WTC11 (cell line): ENCODE measurements at regions not wholly inside any gene's neighbourhood (a gene's known extent, or its start where the extent isn't known, plus 50 kb on each side); places are given as distances from the start of the nearest gene placed in this dataset.

Experiments used
- ATAC-seq: fragments of 200-7000 bp; cut with Tn5 transposase; 2 replicates; pipeline ENCODE4 v1.10.0; 2021; ENCODE audit warnings: mild to moderate bottlenecking, moderate library complexity
- CTCF ChIA-PET: fragments of 300-600 bp; sonication (Branson Sonifier 250); formaldehyde crosslinking; loops from one replicate; lab custom pipeline; 2021; ENCODE audit warnings: antibody characterized with exemption; lab: Charles Lee
- POLR2A ChIA-PET: fragments of 350-600 bp; sonication (Branson Sonifier 250); formaldehyde crosslinking; loops from one replicate; lab custom pipeline; 2021; ENCODE audit warnings: antibody characterized with exemption; lab: Charles Lee
- DNase-seq: peaks from one replicate; pipeline ENCODE4 v3.0.0; 2021; ENCODE audit warnings: low spot score
- H3K27ac Mint-ChIP-seq: 2 replicates; pipeline ENCODE4 v1.8.0; 2021; ENCODE audit warnings: mixed read lengths
- H3K27me3 Mint-ChIP-seq: 2 replicates; pipeline ENCODE4 v1.8.0; 2021; ENCODE audit warnings: low read depth, mild to moderate bottlenecking, moderate library complexity, mixed read lengths
- H3K36me3 Mint-ChIP-seq: 2 replicates; pipeline ENCODE4 v1.8.0; 2021; ENCODE audit warnings: mixed read lengths
- H3K4me1 Mint-ChIP-seq: 2 replicates; pipeline ENCODE4 v1.8.0; 2022; ENCODE audit warnings: mixed read lengths
- H3K4me3 Mint-ChIP-seq: 2 replicates; pipeline ENCODE4 v1.8.0; 2021; ENCODE audit warnings: mild to moderate bottlenecking, moderate library complexity, mixed read lengths
- H3K9me3 Mint-ChIP-seq: 2 replicates; pipeline ENCODE4 v1.8.0; 2021; ENCODE audit warnings: mixed read lengths
- ATF1 ChIP-seq: sonication (generic); formaldehyde crosslinking; IDR thresholded peaks from 2 replicates; pipeline ENCODE4 v1.8.1; 2023; ENCODE audit warnings: mild to moderate bottlenecking, moderate library complexity, missing genetic modification reagents
- CREM ChIP-seq: sonication (generic); formaldehyde crosslinking; IDR thresholded peaks from 2 replicates; pipeline ENCODE4 v1.8.1; 2022; ENCODE audit warnings: mild to moderate bottlenecking, missing genetic modification reagents, moderate library complexity
- ELF4 ChIP-seq: sonication (generic); formaldehyde crosslinking; IDR thresholded peaks from 2 replicates; pipeline ENCODE4 v1.8.1; 2022; ENCODE audit warnings: low read depth, mild to moderate bottlenecking, moderate library complexity, missing genetic modification reagents
- EMX1 ChIP-seq: fragments of 250-450 bp; sonication (Bioruptor Pico); IDR thresholded peaks from 2 replicates; pipeline ENCODE4 v1.8.0; 2021; ENCODE audit warnings: mild to moderate bottlenecking
- FOXK1 ChIP-seq: sonication (generic); formaldehyde crosslinking; IDR thresholded peaks from 2 replicates; pipeline ENCODE4 v1.8.0; 2022; ENCODE audit warnings: mild to moderate bottlenecking, moderate library complexity, missing genetic modification reagents
- GABPB1 ChIP-seq: sonication (generic); formaldehyde crosslinking; IDR thresholded peaks from 2 replicates; pipeline ENCODE4 v1.8.1; 2023; ENCODE audit warnings: mild to moderate bottlenecking, missing genetic modification reagents
- GTF2I ChIP-seq: fragments of 250-450 bp; sonication (Bioruptor Pico); conservative IDR thresholded peaks from 2 replicates; pipeline ENCODE4 v1.4.0; 2021; ENCODE audit warnings: mild to moderate bottlenecking
- KAT7 ChIP-seq: sonication (generic); formaldehyde crosslinking; IDR thresholded peaks from 2 replicates; pipeline ENCODE4 v1.8.1; 2023; ENCODE audit warnings: missing genetic modification reagents, mild to moderate bottlenecking, borderline replicate concordance
- MYBL2 ChIP-seq: sonication (generic); formaldehyde crosslinking; IDR thresholded peaks from 2 replicates; pipeline ENCODE4 v1.8.1; 2023; ENCODE audit warnings: mild to moderate bottlenecking, moderate library complexity, missing genetic modification reagents
- NFATC4 ChIP-seq: fragments of 250-450 bp; sonication (Bioruptor Pico); IDR thresholded peaks from 2 replicates; pipeline ENCODE4 v1.9.0; 2021; ENCODE audit warnings: mild to moderate bottlenecking
- NFE2L1 ChIP-seq: sonication (generic); formaldehyde crosslinking; IDR thresholded peaks from 2 replicates; pipeline ENCODE4 v1.8.1; 2023; ENCODE audit warnings: missing genetic modification reagents
- NR1H2 ChIP-seq: sonication (generic); formaldehyde crosslinking; IDR thresholded peaks from 2 replicates; pipeline ENCODE4 v1.9.0; 2021; ENCODE audit warnings: mild to moderate bottlenecking, moderate library complexity, missing genetic modification reagents
- PRRX2 ChIP-seq: fragments of 250-450 bp; sonication (Bioruptor Pico); IDR thresholded peaks from 2 replicates; pipeline ENCODE4 v1.8.0; 2021; ENCODE audit warnings: mild to moderate bottlenecking
- SP1 ChIP-seq: sonication (generic); formaldehyde crosslinking; conservative IDR thresholded peaks from 2 replicates; pipeline ENCODE4 v1.8.1; 2022; ENCODE audit warnings: missing genetic modification reagents
- TCF7 ChIP-seq: sonication (generic); formaldehyde crosslinking; IDR thresholded peaks from 2 replicates; pipeline ENCODE4 v1.8.0; 2022; ENCODE audit warnings: mild to moderate bottlenecking, low read depth, missing genetic modification reagents, moderate library complexity
- TEAD1 ChIP-seq: sonication (generic); formaldehyde crosslinking; IDR thresholded peaks from 2 replicates; pipeline ENCODE4 v1.8.0; 2022; ENCODE audit warnings: mild to moderate bottlenecking, missing genetic modification reagents
- ZBTB21 ChIP-seq: sonication (generic); formaldehyde crosslinking; IDR thresholded peaks from 2 replicates; pipeline ENCODE4 v1.8.1; 2023; ENCODE audit warnings: mild to moderate bottlenecking, missing genetic modification reagents, borderline replicate concordance
- ZNF423 ChIP-seq: fragments of 250-450 bp; sonication (Bioruptor Pico); IDR thresholded peaks from 2 replicates; pipeline ENCODE4 v2.1.2; 2022; ENCODE audit warnings: mild to moderate bottlenecking, moderate library complexity
- TF ChIP-seq, protein P1 (sequence below): fragments of 250-450 bp; sonication (Bioruptor Pico); IDR thresholded peaks from 2 replicates; pipeline ENCODE4 v1.9.0; 2021; ENCODE audit warnings: moderate library complexity, mild to moderate bottlenecking, inconsistent platforms, borderline replicate concordance
- TF ChIP-seq, protein P2 (sequence below): sonication (generic); formaldehyde crosslinking; IDR thresholded peaks from 2 replicates; pipeline ENCODE4 v1.8.1; 2022; ENCODE audit warnings: mild to moderate bottlenecking, missing genetic modification reagents, moderate library complexity, borderline replicate concordance
- TF ChIP-seq, protein P3 (sequence below): sonication (generic); formaldehyde crosslinking; IDR thresholded peaks from 2 replicates; pipeline ENCODE4 v1.8.1; 2022; ENCODE audit warnings: low read depth, mild to moderate bottlenecking, moderate library complexity, missing genetic modification reagents, borderline replicate concordance
- TF ChIP-seq, protein P4 (sequence below): sonication (generic); formaldehyde crosslinking; IDR thresholded peaks from 2 replicates; pipeline ENCODE4 v1.8.1; 2023; ENCODE audit warnings: mild to moderate bottlenecking, moderate library complexity, missing genetic modification reagents
- TF ChIP-seq, protein P5 (sequence below): sonication (generic); formaldehyde crosslinking; IDR thresholded peaks from 2 replicates; pipeline ENCODE4 v1.8.1; 2023; ENCODE audit warnings: mild to moderate bottlenecking, missing genetic modification reagents
- TF ChIP-seq, protein P6 (sequence below): fragments of 200-600 bp; IDR thresholded peaks from 2 replicates; pipeline ENCODE4 v1.8.0; 2022; ENCODE audit warnings: antibody characterized with exemption
- TF ChIP-seq, protein P7 (sequence below): sonication (generic); formaldehyde crosslinking; IDR thresholded peaks from 2 replicates; pipeline ENCODE4 v1.8.0; 2022; ENCODE audit warnings: missing genetic modification reagents
- TF ChIP-seq, protein P8 (sequence below): sonication (generic); formaldehyde crosslinking; conservative IDR thresholded peaks from 2 replicates; pipeline ENCODE4 v1.8.1; 2022; ENCODE audit warnings: mild to moderate bottlenecking, missing genetic modification reagents

DNA sequence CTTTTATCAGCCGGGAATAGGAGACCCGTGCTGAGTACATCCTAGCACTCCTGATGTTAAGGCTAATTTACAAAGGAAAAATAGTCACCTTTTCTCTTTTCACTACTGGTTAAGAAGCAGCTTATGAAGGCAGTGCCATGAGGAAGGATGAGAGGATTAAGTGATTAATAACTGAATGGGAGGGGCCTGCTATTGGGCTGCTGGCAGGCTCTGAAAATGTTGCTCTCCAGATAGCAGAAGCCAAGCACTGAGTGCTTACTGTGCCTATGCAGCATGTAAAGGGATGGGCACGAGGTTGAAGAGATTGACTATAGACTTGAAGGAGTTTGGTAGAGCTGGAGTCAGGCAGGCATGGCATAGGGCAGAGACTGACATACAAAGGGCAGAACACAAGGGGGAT lies 282.4 kb upstream of the THSD7B start:
- peaks cover 4% of the 10 kb centered on the region; the same call in 1 of the 2 replicates for H3K4me1 Mint-ChIP-seq
- ATAC-seq (no peak), DNase-seq (no peak)
- H3K27me3 Mint-ChIP-seq, result no peaks in the 10 kb centered on the region
- H3K36me3 Mint-ChIP-seq, result peaks cover 12% of the 10 kb centered on the region
- ChIA-PET CTCF (no interaction called here), POLR2A (no interaction called here)
- H3K27ac Mint-ChIP-seq, result no peak overlapping the region
- H3K4me3 Mint-ChIP-seq, result no peak overlapping the region
- TF ChIP-seq, protein P1, sequence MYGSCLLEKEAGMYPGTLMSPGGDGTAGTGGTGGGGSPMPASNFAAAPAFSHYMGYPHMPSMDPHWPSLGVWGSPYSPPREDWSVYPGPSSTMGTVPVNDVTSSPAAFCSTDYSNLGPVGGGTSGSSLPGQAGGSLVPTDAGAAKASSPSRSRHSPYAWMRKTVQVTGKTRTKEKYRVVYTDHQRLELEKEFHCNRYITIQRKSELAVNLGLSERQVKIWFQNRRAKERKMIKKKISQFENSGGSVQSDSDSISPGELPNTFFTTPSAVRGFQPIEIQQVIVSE (CRISPR knock-in tag), result no peak
- TF ChIP-seq, protein P2, sequence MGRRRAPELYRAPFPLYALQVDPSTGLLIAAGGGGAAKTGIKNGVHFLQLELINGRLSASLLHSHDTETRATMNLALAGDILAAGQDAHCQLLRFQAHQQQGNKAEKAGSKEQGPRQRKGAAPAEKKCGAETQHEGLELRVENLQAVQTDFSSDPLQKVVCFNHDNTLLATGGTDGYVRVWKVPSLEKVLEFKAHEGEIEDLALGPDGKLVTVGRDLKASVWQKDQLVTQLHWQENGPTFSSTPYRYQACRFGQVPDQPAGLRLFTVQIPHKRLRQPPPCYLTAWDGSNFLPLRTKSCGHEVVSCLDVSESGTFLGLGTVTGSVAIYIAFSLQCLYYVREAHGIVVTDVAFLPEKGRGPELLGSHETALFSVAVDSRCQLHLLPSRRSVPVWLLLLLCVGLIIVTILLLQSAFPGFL (CRISPR knock-in tag), result no peak
- TF ChIP-seq FOXK1 (CRISPR knock-in tag), result no peak
- no peak for TF ChIP-seq EMX1 (CRISPR knock-in tag)
- no peak for TF ChIP-seq ZNF423 (CRISPR knock-in tag)
- TF ChIP-seq NR1H2 (CRISPR knock-in tag), result no peak
- TF ChIP-seq ELF4 (CRISPR knock-in tag), result no peak
- TF ChIP-seq, protein P3, sequence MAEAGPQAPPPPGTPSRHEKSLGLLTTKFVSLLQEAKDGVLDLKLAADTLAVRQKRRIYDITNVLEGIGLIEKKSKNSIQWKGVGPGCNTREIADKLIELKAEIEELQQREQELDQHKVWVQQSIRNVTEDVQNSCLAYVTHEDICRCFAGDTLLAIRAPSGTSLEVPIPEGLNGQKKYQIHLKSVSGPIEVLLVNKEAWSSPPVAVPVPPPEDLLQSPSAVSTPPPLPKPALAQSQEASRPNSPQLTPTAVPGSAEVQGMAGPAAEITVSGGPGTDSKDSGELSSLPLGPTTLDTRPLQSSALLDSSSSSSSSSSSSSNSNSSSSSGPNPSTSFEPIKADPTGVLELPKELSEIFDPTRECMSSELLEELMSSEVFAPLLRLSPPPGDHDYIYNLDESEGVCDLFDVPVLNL (CRISPR knock-in tag), result no peak
- no peak for TF ChIP-seq NFATC4 (CRISPR knock-in tag)
- TF ChIP-seq, protein P4, sequence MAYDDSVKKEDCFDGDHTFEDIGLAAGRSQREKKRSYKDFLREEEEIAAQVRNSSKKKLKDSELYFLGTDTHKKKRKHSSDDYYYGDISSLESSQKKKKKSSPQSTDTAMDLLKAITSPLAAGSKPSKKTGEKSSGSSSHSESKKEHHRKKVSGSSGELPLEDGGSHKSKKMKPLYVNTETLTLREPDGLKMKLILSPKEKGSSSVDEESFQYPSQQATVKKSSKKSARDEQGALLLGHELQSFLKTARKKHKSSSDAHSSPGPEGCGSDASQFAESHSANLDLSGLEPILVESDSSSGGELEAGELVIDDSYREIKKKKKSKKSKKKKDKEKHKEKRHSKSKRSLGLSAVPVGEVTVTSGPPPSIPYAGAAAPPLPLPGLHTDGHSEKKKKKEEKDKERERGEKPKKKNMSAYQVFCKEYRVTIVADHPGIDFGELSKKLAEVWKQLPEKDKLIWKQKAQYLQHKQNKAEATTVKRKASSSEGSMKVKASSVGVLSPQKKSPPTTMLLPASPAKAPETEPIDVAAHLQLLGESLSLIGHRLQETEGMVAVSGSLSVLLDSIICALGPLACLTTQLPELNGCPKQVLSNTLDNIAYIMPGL (CRISPR knock-in tag), result no peak
- TF ChIP-seq TEAD1 (CRISPR knock-in tag), result no peak
- TF ChIP-seq GTF2I, result no peak
- no peak for TF ChIP-seq TCF7 (CRISPR knock-in tag)
- TF ChIP-seq ATF1 (CRISPR knock-in tag), result no peak
- TF ChIP-seq, protein P5, sequence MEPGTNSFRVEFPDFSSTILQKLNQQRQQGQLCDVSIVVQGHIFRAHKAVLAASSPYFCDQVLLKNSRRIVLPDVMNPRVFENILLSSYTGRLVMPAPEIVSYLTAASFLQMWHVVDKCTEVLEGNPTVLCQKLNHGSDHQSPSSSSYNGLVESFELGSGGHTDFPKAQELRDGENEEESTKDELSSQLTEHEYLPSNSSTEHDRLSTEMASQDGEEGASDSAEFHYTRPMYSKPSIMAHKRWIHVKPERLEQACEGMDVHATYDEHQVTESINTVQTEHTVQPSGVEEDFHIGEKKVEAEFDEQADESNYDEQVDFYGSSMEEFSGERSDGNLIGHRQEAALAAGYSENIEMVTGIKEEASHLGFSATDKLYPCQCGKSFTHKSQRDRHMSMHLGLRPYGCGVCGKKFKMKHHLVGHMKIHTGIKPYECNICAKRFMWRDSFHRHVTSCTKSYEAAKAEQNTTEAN (CRISPR knock-in tag), result no peak
- TF ChIP-seq, protein P6, sequence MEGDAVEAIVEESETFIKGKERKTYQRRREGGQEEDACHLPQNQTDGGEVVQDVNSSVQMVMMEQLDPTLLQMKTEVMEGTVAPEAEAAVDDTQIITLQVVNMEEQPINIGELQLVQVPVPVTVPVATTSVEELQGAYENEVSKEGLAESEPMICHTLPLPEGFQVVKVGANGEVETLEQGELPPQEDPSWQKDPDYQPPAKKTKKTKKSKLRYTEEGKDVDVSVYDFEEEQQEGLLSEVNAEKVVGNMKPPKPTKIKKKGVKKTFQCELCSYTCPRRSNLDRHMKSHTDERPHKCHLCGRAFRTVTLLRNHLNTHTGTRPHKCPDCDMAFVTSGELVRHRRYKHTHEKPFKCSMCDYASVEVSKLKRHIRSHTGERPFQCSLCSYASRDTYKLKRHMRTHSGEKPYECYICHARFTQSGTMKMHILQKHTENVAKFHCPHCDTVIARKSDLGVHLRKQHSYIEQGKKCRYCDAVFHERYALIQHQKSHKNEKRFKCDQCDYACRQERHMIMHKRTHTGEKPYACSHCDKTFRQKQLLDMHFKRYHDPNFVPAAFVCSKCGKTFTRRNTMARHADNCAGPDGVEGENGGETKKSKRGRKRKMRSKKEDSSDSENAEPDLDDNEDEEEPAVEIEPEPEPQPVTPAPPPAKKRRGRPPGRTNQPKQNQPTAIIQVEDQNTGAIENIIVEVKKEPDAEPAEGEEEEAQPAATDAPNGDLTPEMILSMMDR, result no peak
- peaks cover 16% of the 10 kb centered on the region for H3K9me3 Mint-ChIP-seq

DNA sequence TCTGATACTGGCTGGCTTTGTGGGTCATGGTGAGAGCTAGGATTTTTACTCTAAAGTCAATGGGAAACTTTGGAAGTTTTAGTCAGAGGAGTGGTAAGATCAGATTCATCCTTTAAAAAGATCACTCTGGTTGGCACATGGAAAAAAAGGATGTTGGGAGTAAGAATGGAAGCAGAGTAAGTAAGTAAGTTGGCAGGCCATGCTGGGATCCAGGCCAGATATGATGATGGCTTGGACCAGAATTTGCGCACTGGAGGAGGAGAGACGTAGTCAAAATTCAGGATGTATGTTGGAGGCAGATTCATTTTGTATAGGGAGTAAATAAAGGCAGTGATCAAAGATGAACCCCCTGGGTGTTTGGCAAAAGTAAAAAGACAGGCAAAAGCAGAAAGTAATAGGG lies 283.3 kb upstream of the THSD7B start:
- ATAC-seq (no peak), DNase-seq (no peak)
- no peaks in the 10 kb centered on the region for H3K27me3 Mint-ChIP-seq
- H3K4me3 Mint-ChIP-seq, result no peak overlapping the region
- peaks cover 13% of the 10 kb centered on the region for H3K36me3 Mint-ChIP-seq
- H3K4me1 Mint-ChIP-seq, result peaks cover 4% of the 10 kb centered on the region; the same call in 1 of the 2 replicates
- peaks cover 25% of the 10 kb centered on the region for H3K9me3 Mint-ChIP-seq
- H3K27ac Mint-ChIP-seq, result no peak overlapping the region
- ChIA-PET POLR2A (no interaction called here), CTCF (no interaction called here)
- no peak for TF ChIP-seq SP1 (CRISPR knock-in tag)
- TF ChIP-seq ZBTB21 (CRISPR knock-in tag), result no peak
- TF ChIP-seq, protein P7, sequence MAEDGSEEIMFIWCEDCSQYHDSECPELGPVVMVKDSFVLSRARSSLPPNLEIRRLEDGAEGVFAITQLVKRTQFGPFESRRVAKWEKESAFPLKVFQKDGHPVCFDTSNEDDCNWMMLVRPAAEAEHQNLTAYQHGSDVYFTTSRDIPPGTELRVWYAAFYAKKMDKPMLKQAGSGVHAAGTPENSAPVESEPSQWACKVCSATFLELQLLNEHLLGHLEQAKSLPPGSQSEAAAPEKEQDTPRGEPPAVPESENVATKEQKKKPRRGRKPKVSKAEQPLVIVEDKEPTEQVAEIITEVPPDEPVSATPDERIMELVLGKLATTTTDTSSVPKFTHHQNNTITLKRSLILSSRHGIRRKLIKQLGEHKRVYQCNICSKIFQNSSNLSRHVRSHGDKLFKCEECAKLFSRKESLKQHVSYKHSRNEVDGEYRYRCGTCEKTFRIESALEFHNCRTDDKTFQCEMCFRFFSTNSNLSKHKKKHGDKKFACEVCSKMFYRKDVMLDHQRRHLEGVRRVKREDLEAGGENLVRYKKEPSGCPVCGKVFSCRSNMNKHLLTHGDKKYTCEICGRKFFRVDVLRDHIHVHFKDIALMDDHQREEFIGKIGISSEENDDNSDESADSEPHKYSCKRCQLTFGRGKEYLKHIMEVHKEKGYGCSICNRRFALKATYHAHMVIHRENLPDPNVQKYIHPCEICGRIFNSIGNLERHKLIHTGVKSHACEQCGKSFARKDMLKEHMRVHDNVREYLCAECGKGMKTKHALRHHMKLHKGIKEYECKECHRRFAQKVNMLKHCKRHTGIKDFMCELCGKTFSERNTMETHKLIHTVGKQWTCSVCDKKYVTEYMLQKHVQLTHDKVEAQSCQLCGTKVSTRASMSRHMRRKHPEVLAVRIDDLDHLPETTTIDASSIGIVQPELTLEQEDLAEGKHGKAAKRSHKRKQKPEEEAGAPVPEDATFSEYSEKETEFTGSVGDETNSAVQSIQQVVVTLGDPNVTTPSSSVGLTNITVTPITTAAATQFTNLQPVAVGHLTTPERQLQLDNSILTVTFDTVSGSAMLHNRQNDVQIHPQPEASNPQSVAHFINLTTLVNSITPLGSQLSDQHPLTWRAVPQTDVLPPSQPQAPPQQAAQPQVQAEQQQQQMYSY, result no peak
- no peak for TF ChIP-seq KAT7 (CRISPR knock-in tag)
- TF ChIP-seq NFE2L1 (CRISPR knock-in tag), result no peak
- TF ChIP-seq CREM, result no peak
- TF ChIP-seq, protein P8, sequence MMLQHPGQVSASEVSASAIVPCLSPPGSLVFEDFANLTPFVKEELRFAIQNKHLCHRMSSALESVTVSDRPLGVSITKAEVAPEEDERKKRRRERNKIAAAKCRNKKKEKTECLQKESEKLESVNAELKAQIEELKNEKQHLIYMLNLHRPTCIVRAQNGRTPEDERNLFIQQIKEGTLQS (CRISPR knock-in tag), result no peak
- no peak for TF ChIP-seq PRRX2 (CRISPR knock-in tag)
- TF ChIP-seq MYBL2 (CRISPR knock-in tag), result no peak
- no peak for TF ChIP-seq GABPB1 (CRISPR knock-in tag)
- TF ChIP-seq TCF7 (CRISPR knock-in tag), result no peak
